22Rv1 (cell line): ENCODE measurements at regions not wholly inside any gene's neighbourhood (a gene's known extent, or its start where the extent isn't known, plus 50 kb on each side); places are given as distances from the start of the nearest gene placed in this dataset.

Source experiments
- H3K27ac ChIP-seq: fragments of 450-650 bp; 2 replicates; pipeline ENCODE4 v1.5.1; 2017
- CTCF ChIP-seq: fragments of 450-650 bp; IDR thresholded peaks from 2 replicates; pipeline ENCODE4 v1.5.1; 2017; ENCODE audit warnings: mild to moderate bottlenecking
- ZFX ChIP-seq: fragments of 450-650 bp; IDR thresholded peaks from 2 replicates; pipeline ENCODE4 v1.6.1; 2017; ENCODE audit warnings: antibody characterized with exemption, borderline replicate concordance

- TF ChIP-seq CTCF (no peak), ZFX (no peak)
- H3K27ac ChIP-seq, result no peak overlapping the region
These were observed 287.9 kb downstream of the LTN1 start for GRCh38 chr21:28704746-28705145.

GRCh38 chr21:28703861-28704260 lies 288.8 kb downstream of the LTN1 start:
- TF ChIP-seq ZFX, result no peak
- TF ChIP-seq CTCF, result no peak
- no peak overlapping the region for H3K27ac ChIP-seq

GRCh38 chr21:28699596-28700259 lies 292.9 kb downstream of the LTN1 start:
- TF ChIP-seq ZFX (no peak), CTCF (no peak)
- no peak overlapping the region for H3K27ac ChIP-seq

GRCh38 chr21:28699186-28699585 lies 293.5 kb downstream of the LTN1 start:
- TF ChIP-seq ZFX (no peak), CTCF (no peak)
- no peak overlapping the region for H3K27ac ChIP-seq

- H3K27ac ChIP-seq, result no peak overlapping the region
- TF ChIP-seq ZFX, result no peak
- TF ChIP-seq CTCF, result no peak
These were observed 295.8 kb downstream of the LTN1 start for GRCh38 chr21:28696844-28697410.

GRCh38 chr21:28693476-28693875 lies 299.2 kb downstream of the LTN1 start:
- TF ChIP-seq CTCF (no peak), ZFX (no peak)

GRCh38 chr21:28690196-28690595 lies 302.5 kb downstream of the LTN1 start:
- no peak overlapping the region for H3K27ac ChIP-seq
- no peak for TF ChIP-seq ZFX
- TF ChIP-seq CTCF, result no peak

More at GRCh38 chr21:28693476-28693875, 299.2 kb downstream of the LTN1 start:
- no peak overlapping the region for H3K27ac ChIP-seq
